Cardiac muscle cell (in vitro differentiated cells and primary cell): ENCODE measurements at regions not wholly inside any gene's neighbourhood (a gene's known extent, or its start where the extent isn't known, plus 50 kb on each side); places are given as distances from the start of the nearest gene placed in this dataset.

Experiments used
- DNase-seq, 2 donors: peaks; one replicate each; pipeline versions ENCODE4 v3.0.0 to v3.0.0-alpha.2; 2010 to 2017; ENCODE audit warnings: low read depth in 1 of 2, low spot score in 1 of 2
- H3K27ac ChIP-seq: fragments of 200-600 bp; sonication (generic); 2 replicates; pipeline ENCODE4 v1.5.1; 2016
- H3K27me3 ChIP-seq: fragments of 200-600 bp; sonication (generic); 2 replicates; pipeline ENCODE4 v1.6.0; 2016; ENCODE audit warnings: control low read depth
- H3K36me3 ChIP-seq: fragments of 200-600 bp; sonication (generic); 2 replicates; pipeline ENCODE4 v1.5.1; 2016; ENCODE audit warnings: control low read depth
- H3K4me1 ChIP-seq: fragments of 200-600 bp; sonication (generic); 2 replicates; pipeline ENCODE4 v1.8.1; 2017; ENCODE audit warnings: low read depth, mild to moderate bottlenecking, mixed run types
- H3K4me3 ChIP-seq: fragments of 200-600 bp; sonication (generic); 2 replicates; pipeline ENCODE4 v1.5.1; 2016; ENCODE audit warnings: mild to moderate bottlenecking
- H3K9me3 ChIP-seq: fragments of 200-600 bp; sonication (generic); 2 replicates; pipeline ENCODE4 v1.5.1; 2017; ENCODE audit warnings: low read depth, mild to moderate bottlenecking, control low read depth
- TF ChIP-seq, protein P1 (sequence below): IDR thresholded peaks from 2 replicates; pipeline ENCODE4 v1.5.1; 2012; ENCODE audit warnings: low read depth, mild to moderate bottlenecking, low read length

GRCh38 chr2:205889114-205889513, 196.9 kb downstream of the INO80D start:
- TF ChIP-seq, protein P1, sequence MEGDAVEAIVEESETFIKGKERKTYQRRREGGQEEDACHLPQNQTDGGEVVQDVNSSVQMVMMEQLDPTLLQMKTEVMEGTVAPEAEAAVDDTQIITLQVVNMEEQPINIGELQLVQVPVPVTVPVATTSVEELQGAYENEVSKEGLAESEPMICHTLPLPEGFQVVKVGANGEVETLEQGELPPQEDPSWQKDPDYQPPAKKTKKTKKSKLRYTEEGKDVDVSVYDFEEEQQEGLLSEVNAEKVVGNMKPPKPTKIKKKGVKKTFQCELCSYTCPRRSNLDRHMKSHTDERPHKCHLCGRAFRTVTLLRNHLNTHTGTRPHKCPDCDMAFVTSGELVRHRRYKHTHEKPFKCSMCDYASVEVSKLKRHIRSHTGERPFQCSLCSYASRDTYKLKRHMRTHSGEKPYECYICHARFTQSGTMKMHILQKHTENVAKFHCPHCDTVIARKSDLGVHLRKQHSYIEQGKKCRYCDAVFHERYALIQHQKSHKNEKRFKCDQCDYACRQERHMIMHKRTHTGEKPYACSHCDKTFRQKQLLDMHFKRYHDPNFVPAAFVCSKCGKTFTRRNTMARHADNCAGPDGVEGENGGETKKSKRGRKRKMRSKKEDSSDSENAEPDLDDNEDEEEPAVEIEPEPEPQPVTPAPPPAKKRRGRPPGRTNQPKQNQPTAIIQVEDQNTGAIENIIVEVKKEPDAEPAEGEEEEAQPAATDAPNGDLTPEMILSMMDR = no peak
- Histone ChIP-seq H3K36me3 (no peaks in the 10 kb centered on the region), H3K27ac (no peak overlapping the region), H3K4me1 (no peaks in the 10 kb centered on the region), H3K4me3 (no peak overlapping the region), H3K27me3 (no peaks in the 10 kb centered on the region), H3K9me3 (no peaks in the 10 kb centered on the region)
- DNase-seq = peak; percentile 14 to 41

DNA sequence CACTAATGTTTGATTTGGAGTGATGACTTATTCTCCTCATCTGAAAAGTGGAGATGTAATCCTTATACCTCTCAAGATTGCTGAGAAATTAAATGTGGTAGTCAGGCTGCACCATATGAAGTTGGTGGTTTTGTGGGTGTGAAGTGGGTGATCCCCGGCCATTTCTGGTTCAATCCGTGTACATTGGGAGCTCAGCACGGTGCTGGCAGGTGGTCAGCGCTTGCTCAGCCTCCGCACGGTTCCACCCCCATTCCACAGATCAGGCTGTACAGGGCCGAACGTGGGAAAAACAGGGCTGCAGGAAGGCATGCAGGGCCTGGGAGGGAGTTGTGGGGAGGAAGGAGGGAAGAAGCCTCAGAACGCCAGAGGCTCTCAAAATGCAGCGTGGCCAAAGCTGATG, 198.3 kb downstream of the INO80D start:
- Histone ChIP-seq H3K36me3 (no peaks in the 10 kb centered on the region), H3K27me3 (no peaks in the 10 kb centered on the region), H3K9me3 (no peaks in the 10 kb centered on the region), H3K4me1 (no peaks in the 10 kb centered on the region), H3K4me3 (no peak overlapping the region), H3K27ac (no peak overlapping the region)
- TF ChIP-seq, protein P1 = no peak
- no peak for DNase-seq

GRCh38 chr2:205885492-205886099, 200.4 kb downstream of the INO80D start:
- DNase-seq = peak; percentile 76 to 87
- no peaks in the 10 kb centered on the region for H3K36me3 ChIP-seq
- no peak overlapping the region for H3K27ac ChIP-seq
- TF ChIP-seq, protein P1 = peak; percentile 90
- no peaks in the 10 kb centered on the region for H3K27me3 ChIP-seq
- no peaks in the 10 kb centered on the region for H3K4me1 ChIP-seq
- H3K4me3 ChIP-seq = no peak overlapping the region
- H3K9me3 ChIP-seq = no peaks in the 10 kb centered on the region

GRCh38 chr2:205883965-205884364, 201.7 kb downstream of the NRP2 start:
- TF ChIP-seq, protein P1 = no peak
- H3K4me3 ChIP-seq = no peak overlapping the region
- no peaks in the 10 kb centered on the region for H3K27me3 ChIP-seq
- no peak for DNase-seq
- H3K36me3 ChIP-seq = no peaks in the 10 kb centered on the region
- H3K9me3 ChIP-seq = no peaks in the 10 kb centered on the region
- no peaks in the 10 kb centered on the region for H3K4me1 ChIP-seq
- no peak overlapping the region for H3K27ac ChIP-seq

GRCh38 chr2:205882806-205883425, 200.6 kb downstream of the NRP2 start:
- Histone ChIP-seq H3K36me3 (no peaks in the 10 kb centered on the region), H3K4me3 (no peak overlapping the region), H3K27ac (no peak overlapping the region), H3K4me1 (no peaks in the 10 kb centered on the region), H3K27me3 (no peaks in the 10 kb centered on the region), H3K9me3 (no peaks in the 10 kb centered on the region)
- TF ChIP-seq, protein P1 = no peak
- DNase-seq = no peak
